PC-9 (cell line): ENCODE measurements at regions not wholly inside any gene's neighbourhood (a gene's known extent, or its start where the extent isn't known, plus 50 kb on each side); places are given as distances from the start of the nearest gene placed in this dataset.

Experiments used
- CTCF ChIP-seq: fragments of 200-600 bp; sonication (generic); conservative IDR thresholded peaks from 2 replicates; pipeline ENCODE4 v1.6.1; 2017; ENCODE audit warnings: mixed run types, antibody characterized with exemption, mild to moderate bottlenecking, moderate library complexity
- EZH2 ChIP-seq: fragments of 200-600 bp; sonication (generic); IDR thresholded peaks from 2 replicates; pipeline ENCODE4 v1.8.0; 2017; ENCODE audit warnings: antibody characterized with exemption, low read depth

- no peak for TF ChIP-seq CTCF
- no peak for TF ChIP-seq EZH2
Observed at GRCh38 chr7:85392789-85393188, 205.9 kb upstream of the SEMA3D start.
